HG03378 (cell line): ENCODE measurements at regions not wholly inside any gene's neighbourhood (a gene's known extent, or its start where the extent isn't known, plus 50 kb on each side); places are given as distances from the start of the nearest gene placed in this dataset.
"Not testable (repeated sequence)": the region's sequence is repeated elsewhere in the genome, so short reads cannot be mapped to it uniquely, and the experiment has no call there.

Source experiments
- ATAC-seq: cut with Tn5 transposase; IDR thresholded peaks from one replicate; pipeline ENCODE4 v1.9.1; 2021; ENCODE audit warnings: mild to moderate bottlenecking, moderate library complexity; ENCODE audit not compliant: unreplicated experiment

DNA sequence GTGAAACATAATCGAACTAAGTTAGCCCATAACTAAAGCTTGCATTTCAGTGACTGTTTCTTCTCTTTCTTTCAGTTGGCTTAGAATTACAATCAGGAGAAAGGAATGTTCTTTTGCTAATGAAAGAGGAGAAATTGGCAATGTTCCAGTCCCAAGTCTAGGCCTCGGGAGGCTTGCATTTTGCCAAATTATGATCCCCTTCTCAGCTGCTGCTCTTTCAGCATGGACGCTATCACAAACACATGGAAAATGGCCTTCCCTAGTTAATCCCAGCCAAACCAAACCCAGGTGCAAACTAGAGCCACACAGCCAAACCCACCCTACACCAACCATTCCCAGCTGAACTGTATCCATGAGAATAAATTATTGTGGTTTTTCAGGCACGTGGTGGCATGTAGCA, 605.2 kb upstream of the LRRTM4 start:
- no peak for ATAC-seq

DNA sequence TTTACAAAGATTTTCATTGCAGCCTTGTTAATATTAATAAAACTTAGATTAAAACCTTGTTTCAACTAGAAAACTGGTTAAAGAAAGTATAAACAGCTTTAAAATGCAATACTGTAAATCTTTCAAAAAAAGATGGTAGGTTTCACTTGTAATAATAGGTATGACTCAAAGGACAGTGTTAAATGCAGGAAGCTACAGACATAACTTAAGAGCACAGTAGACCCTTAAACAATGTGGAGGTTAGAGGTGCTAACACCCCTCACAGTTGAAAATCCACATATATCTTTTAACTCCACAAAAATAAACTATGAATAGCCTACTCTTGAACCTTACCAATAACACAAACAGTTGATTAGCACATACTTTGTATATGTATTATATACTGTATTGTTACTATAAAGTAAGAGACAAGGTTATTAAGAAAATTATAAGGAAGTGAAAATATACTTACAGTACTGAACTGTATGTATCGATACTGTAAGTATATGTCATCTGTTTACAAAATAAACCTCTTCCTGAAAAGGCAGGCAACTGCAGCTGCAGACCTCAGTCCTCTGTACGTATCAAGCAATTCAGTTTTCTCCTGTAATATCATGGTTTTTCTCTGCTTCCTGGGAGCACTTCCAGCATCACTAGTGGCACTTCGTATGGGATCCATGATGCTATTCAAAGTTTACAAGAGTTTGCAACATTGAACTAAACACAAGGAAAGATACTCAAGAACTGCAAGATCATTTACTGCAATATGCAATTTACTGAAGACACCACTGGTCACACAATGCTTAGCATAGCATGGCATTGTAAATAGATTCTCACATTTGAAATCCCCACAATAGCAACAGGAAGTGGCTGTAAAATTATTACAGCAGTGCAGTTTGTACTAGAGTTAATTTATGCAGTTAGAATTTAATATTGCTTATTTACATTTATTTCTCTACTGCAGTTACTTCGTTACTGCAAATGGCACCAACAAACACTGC, 610.5 kb upstream of the LRRTM4 start:
- no peak for ATAC-seq

DNA sequence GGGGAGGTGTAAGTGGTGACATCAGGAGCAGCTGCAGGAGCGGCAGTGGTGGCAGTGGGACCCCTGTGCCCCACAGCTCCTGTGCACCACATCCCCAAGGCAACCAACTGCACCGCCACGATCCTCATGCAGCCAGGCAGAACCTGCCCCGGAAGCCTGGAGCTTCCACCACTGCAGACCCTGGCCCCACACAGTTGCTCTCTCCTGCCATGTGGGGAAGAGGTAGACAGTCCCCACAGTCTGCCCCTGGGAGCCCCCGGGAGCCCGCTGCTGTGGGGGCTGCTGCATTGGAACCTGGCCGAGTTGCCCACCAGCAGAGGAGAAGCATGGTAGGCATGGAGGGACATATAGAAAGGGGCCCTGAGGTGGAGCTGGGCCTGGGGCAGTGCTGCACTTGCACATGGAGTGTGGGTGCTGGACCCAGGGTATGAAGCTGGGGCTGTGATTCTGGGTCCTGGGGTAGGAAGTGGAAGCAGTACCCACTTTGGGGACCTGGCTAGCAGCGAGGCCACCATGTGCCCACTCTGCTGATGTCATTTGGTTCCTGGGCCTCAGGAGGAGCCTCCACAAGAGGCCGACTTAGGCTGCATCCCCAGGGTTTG, 623.3 kb upstream of the LRRTM4 start:
- no peak for ATAC-seq

DNA sequence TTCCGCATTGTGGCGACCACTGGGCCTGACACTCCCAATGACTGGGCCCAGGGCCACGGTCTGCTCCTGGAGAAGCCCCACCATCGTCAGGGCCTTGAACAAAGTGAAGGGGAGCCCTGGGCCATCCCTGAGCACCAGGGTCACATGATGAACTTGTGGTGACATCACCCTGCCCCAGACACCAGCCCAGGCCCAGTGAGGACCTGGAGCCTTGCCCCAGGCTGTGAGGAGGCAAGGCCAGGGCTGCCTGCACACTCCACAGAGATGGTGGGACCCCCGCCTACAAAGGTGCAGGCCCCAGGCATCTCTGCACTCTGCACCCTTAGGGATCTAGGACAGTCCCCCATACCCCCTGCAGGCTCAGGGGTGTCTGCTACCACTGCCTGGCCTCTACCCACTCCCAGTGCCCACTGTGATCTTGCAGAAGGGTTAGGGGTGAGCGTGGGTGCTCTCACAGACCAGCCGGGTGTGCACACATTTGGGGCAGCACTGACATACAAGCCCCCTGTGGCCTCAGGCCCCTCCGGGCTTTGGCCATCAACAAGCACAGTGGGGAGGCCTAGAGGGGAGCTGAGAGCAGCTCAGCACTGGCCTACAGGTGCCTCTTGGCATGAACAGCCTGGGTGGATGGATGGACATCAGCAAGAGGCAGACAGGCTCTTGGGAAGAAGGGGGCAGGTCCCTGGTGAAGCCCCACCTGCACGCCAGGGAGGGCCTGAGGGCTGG, 624.0 kb upstream of the LRRTM4 start:
- no peak for ATAC-seq

DNA sequence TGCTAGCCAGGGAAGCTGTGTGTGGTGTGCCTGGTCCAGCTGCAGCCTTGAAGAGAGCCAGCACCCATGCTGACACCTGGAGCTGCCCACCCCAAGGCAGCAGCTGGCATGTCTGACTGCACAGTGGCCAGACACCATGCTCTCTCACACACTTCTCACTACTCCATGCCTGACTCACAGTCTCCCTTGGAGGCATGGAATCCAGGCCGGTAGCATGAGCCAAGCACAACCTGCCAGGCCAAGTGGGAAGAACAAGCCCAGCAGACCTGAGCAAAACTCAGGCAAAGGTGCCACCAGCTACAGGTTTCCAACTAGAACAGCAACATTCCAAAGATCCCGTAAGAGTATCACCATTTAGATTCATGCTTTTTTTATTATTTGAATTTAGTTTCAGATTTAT, 625.3 kb upstream of the LRRTM4 start:
- ATAC-seq, result no peak

DNA sequence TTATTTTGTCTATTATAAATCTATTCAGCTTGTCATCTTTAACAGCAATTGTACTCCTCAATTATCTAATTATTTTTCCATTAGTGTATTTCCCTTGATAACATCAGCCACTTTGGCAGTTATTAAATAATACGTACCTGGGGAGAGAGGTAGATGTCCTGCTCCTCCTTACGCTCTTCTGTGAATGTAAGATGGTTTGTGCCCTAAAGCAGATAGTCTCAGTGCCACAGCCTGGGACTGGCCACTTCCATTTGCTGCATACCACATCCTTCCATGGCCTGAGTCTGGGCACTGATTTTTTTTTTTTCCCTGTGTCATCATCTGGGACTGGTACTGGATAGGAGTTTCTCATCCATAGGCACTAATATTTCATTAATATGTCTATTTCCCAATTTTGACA, 632.4 kb upstream of the LRRTM4 start:
- no peak for ATAC-seq

DNA sequence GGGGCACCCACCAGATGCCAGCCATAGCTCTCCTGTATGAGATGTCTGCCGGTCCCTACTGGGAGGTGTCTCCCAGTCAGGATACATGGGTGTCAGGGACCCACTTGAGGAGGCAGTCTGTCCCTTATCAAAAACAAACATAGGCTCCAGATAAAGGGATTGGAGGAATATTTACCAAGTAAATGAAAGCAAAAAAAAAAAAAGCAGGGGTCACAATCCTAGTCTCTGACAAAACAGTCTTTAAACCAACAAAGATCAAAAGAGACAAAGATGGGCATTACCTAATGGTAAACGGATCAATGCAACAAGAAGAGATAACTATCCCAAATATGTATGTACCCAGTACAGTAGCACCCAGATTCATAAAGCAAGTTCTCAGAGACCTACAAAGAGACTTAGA, 640.0 kb upstream of the LRRTM4 start:
- ATAC-seq, result no peak

DNA sequence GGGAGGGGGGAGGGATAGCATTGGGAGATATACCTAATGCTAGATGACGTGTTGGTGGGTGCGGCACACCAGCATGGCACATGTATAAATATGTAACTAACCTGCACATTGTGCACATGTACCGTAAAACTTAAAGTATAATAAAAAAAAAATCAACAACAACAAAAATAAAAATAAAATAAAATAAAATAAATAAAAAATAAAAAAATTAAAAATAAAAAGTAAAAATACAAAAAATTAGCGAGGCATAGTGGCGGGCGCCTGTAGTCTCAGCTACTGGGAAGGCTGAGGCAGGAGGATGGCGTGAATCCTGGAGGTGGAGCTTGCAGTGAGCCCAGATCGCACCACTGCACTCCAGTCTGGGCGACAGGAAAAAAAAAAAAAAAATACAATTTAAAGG, 650.0 kb upstream of the LRRTM4 start:
- ATAC-seq, result not testable (repeated sequence)

DNA sequence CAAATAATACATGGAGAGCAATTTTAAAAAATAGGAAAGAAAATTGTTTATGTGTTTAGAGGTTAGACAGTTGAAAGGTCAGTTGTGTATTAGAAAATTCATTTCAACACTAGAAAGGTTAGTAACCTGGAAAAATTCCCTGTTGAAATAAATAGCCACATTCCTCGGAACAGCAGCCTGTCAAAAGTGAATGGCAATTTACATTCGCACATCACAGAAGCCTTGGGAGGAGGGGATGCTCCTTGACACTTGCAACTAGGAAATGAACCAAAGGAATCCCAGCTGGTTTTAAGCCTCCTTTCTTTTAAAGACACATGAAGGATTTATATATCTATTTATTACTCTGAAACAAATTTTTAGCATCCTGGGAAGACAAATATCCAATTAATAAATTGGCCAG, 653.5 kb upstream of the LRRTM4 start:
- no peak for ATAC-seq

DNA sequence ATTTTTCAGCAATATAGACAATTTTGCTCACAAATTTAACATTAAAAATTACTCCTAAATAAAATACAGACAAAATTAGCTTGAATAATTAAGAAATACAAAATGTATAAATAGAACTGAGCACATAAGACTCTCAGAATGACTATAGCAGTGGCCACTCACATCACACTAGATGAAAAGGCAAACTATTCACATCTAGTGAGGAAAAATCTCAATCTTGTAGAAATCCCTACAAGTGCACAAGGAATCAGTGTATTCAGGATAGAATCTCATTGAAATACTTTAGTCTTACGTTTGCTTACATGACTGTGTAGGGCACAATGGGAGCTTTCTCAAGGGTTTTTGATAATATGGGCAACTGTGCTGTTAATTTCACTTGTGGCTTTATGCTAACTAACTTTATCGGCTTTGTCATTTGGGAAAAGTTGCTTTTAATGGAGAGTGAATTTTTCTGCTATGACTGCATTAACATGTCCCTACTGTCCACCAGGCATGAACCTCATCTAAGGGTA, 678.9 kb upstream of the LRRTM4 start:
- ATAC-seq, result no peak

DNA sequence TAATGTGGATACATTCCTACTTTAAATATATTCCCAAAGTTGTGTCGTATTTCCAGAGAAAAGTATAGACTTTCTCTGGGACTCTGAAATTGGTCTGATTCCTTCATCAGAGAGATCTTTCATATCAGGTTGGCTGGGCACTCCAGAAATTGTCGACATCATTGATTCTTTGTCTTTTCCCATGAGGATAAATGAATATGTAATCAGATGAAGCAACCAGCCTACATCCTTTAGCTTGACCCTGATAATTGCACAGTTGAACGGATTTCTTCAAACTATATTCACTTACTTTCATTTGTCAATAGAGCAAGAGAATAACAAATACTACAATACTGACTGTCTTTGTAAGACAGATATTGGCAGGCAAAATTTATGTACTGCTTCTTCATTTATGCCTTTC, 680.2 kb upstream of the LRRTM4 start:
- ATAC-seq, result no peak

DNA sequence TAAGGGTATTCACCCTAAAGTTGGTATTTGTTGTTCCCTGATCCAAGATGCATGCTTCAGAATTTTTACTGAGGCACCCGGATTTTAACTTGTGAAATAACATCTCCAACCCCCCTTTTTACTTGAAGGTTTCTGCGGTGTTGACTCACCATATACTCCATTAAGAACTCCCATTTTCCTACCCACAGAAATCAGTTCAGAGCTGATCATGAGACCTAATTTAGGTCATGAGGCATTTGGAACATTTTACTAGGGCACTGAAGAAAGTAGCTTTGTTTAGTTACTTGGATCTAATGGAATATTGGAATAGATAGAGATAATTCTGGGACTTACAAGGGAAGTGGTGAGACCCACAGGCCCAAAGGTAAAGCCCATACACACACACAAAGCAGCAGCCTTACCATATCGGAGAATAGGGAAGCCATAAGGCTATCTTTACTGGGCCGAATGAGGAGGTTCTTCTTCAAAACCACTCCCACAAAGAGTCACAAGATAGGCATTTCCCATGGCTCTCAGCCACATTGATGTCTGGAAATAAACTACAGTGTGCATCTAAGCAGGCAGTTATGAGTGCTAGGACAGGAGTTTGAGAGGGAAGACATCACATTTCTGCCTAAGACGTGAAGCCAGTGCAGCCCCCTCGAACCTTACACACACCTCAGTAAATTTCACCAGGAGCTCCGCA, 681.0 kb upstream of the LRRTM4 start:
- no peak for ATAC-seq

DNA sequence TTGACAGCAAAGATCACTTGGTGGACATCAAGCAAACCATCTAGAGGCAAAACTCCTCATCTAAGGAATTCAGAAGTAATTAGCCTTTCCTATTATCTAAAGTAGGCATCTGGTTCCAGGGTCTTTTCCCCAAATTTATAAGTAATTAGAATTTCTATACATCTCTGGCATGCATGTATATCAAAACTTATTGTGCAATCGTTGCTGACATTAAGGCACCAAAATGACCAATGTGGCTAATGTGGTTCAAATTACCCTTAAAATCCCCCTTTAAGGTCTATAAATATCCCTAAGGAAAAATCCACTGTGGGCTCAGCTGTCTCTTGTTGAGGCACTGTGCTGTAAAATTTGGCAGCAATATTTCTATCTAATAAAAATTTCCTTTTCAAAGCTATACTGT, 695.9 kb upstream of the LRRTM4 start:
- ATAC-seq, result no peak

DNA sequence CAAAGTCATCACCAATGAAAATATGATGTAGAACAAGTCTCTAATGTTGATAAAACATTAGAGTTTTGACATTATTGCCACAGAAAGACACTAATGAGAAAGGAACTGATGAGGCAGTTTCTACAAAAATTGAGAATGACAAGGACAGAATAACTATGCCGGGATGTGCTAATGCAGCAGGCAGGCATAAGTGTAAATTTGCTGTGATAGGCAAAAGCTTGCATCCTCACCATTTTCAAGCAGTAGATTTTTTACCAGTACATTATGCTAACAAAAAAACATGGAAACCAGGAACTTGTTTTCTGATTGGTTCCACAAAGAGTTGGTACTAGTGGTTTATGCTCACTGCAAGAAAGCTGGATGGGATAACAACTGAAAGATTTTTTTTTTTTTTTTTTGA, 715.5 kb upstream of the LRRTM4 start:
- no peak for ATAC-seq

DNA sequence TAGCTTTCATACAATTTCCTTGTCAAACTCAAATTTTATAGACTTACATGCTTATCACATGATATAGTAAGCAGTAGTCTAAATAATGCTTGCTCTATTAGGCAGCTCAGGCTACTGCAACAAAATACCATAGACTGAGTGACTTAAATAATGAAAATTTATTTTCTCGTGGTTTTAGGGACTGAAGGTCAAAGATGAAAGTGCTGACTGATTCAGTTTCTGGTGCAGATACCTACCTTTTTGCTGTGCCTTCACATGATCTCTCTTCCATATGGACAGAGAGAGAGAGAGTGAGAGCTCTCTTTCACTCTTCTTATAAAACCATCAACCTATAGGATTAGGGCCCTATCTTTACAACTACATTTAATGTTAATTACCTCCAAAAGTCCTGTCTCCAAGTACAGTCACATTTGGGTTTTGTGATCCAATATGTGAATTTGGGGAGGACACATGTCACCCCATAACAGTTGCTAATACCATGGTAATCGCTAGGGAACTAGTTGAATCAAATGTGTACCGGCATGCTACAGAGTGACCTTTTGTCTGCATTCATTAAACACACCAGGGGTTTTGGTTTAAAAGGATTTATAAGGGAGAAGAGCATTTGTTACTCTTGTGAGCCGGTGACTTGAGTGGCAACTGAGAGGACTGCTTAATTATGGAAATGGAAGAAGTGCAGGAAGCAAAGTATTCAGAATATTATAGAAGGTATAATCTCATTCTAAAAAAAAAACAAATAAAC, 723.4 kb upstream of the LRRTM4 start:
- no peak for ATAC-seq

DNA sequence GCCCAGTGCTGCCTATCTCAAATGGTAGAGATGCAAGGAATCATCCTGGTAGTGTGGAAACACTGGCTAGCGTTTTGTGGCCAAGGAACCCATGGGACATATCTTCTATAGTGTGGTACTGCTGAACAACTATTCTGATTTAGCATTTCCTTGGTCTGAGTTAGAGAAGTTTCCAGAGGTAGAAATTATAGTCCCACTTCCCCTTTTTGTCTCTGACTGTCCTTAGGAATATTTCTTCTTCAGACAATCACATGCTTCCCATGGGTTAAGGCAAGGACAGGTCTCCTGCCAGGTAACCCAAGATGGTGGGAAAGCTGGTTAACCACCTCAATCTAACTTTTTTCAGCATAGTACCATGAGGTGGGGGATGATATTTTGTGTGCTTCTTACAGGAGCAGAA, 729.5 kb upstream of the LRRTM4 start:
- no peak for ATAC-seq

DNA sequence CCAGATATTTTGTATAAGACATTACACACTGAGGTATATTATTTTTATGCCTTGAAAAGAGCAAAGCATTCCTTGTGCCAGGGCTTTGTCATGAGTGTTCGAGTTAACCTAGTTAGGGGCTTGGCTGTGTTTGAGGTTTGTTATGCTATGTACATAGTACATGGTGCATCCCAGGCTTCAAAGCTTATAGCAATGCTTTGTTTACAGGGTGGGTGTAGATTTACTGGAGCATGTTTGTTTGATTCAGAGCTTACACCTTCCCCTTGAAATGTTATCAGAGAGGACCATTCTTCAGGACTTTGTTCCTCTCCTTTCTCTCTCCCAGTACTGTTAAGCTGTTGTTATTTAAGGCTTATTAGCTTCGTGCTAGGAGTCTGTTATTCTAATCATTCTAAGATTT, 738.7 kb upstream of the LRRTM4 start:
- ATAC-seq, result no peak

DNA sequence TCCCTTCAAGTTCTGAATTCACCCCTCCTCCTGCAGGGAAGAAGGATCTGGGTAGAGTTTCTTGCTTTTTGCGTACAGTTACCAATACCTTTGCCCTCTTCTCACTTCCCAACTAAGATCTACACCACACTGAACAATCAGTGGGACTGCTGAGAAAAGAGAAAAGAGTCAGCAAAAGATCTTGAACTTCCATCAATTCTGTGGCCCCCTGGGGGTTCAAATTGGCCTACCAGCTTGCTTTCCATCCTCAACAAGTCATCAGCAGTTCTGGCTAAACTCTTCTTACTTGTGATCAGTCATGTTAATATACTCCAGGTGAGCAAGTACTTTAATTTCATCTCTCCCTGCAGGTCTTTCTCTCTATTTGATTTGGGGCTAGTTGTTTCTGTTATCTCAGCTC, 739.3 kb upstream of the LRRTM4 start:
- ATAC-seq, result no peak

DNA sequence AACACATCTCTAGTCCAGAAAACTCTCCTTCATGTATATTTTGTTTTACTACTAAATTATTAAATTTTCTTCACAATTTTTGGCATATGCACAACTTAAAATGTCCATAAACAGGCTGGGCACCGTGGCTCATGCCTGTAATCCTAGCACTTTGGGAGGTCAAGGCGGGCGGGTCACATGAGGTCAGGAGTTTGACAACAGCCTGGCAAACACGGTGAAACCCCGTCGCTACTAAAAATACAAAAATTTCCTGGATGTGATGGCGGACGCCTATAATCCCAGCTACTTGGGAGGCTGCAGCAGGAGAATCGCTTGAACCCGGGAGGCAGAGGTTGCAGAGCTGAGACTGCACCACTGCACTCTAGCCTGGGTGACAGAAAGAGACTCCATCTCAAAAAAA, 739.9 kb upstream of the LRRTM4 start:
- not testable (repeated sequence) for ATAC-seq

DNA sequence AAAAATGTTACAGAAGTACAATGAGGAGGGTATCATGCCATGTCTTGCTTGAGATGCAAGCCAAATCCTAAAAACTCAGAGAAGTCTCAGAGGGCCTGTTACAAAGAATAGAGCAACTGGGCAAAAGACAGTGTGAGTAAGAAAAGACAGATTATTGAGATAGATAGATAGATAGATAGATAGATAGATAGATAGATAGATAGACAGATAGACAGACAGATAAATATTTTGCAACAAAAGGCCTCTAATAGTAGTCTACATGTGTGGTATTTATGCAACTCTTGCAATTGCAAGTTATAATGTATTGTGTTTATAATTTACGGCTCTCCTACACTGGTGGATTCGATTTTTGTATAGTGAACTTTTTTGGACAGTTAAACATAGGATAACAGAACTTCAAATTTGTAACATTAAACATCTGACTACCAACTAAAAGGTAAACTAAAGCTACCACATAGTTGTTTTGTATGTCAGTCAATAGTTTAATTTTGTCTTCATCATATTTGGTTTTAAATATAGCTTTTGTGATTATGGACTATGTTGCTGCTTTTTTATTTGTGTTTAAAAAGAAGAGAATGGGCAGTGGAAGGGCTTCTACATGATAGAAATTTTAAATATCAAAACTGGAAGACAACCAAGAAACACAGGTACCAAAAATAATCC, 740.7 kb upstream of the LRRTM4 start:
- ATAC-seq, result no peak
